WI38 (cell line): ENCODE measurements at regions not wholly inside any gene's neighbourhood (a gene's known extent, or its start where the extent isn't known, plus 50 kb on each side); places are given as distances from the start of the nearest gene placed in this dataset.
"Not testable (repeated sequence)": the region's sequence is repeated elsewhere in the genome, so short reads cannot be mapped to it uniquely, and the experiment has no call there.

Source experiments
- H3K4me3 ChIP-seq: 2 replicates; pipeline ENCODE4 v1.5.1; 2011; ENCODE audit warnings: low read depth, mild to moderate bottlenecking, control low read depth, low read length
- CTCF ChIP-seq: IDR thresholded peaks from 2 replicates; pipeline ENCODE4 v1.5.1; 2012; ENCODE audit warnings: low read depth, mild to moderate bottlenecking, control low read depth, low read length

- no peak overlapping the region for H3K4me3 ChIP-seq
- TF ChIP-seq CTCF, result no peak
Measured at GRCh38 chr1:229130028-229130668, 140.8 kb upstream of the RAB4A start.

GRCh38 chr1:229131243-229132105 is 139.4 kb upstream of the RAB4A start:
- no peak overlapping the region for H3K4me3 ChIP-seq
- no peak for TF ChIP-seq CTCF

- H3K4me3 ChIP-seq, result no peak overlapping the region
- TF ChIP-seq CTCF, result no peak
Measured at GRCh38 chr1:229132106-229132443, 138.8 kb upstream of the RAB4A start.

- TF ChIP-seq CTCF, result no peak
- no peak overlapping the region for H3K4me3 ChIP-seq
Measured at GRCh38 chr1:229132706-229133105, 138.2 kb upstream of the RAB4A start.

GRCh38 chr1:229133151-229133550 is 137.8 kb upstream of the RAB4A start:
- TF ChIP-seq CTCF, result no peak
- no peak overlapping the region for H3K4me3 ChIP-seq

- H3K4me3 ChIP-seq, result no peak overlapping the region
- TF ChIP-seq CTCF, result no peak
Measured at GRCh38 chr1:229133811-229134210, 137.1 kb upstream of the RAB4A start.

- H3K4me3 ChIP-seq, result not testable (repeated sequence)
Measured at GRCh38 chr1:229134381-229135217, 136.3 kb upstream of the RAB4A start.
